ENCODE measurements at regions not wholly inside any gene's neighbourhood (a gene's known extent, or its start where the extent isn't known, plus 50 kb on each side); places are given as distances from the start of the nearest gene placed in this dataset.
"Not testable (repeated sequence)": the region's sequence is repeated elsewhere in the genome, so short reads cannot be mapped to it uniquely, and the experiment has no call there.

GRCh38 chr4:92235731-92236130 lies 68.0 kb upstream of the GRID2 start:
- ATAC-seq, result no peak

GRCh38 chr4:92236877-92237276 lies 66.9 kb upstream of the GRID2 start:
- ATAC-seq, result no peak

- no peak for ATAC-seq
Observed at GRCh38 chr4:92237559-92237958, 66.2 kb upstream of the GRID2 start.

- ATAC-seq, result no peak
Observed at GRCh38 chr4:92241094-92241493, 62.7 kb upstream of the GRID2 start.

GRCh38 chr4:92246384-92246783 lies 57.4 kb upstream of the GRID2 start:
- ATAC-seq, result no peak

DNA sequence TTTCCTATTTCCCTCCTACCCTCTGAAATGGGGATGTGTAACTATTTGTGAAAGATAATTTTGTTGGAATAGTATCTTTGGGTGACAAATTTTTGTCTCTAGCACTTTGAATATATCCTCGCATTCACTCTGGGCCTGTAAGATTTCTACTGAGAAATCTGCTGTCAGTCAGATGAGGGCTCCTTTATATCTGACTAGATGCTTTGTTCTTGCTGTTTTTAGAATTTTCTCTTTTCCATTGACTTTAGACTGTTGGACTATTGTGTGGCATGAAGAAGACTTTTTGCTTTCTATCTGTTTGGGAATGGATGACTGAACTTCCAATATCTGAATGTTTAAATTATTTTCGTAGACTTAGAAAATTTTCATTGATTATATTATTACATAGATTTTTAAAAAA lies 54.2 kb upstream of the GRID2 start:
- no peak for ATAC-seq

- ATAC-seq, result no peak
Observed at GRCh38 chr4:92251711-92252110, 52.1 kb upstream of the GRID2 start.

DNA sequence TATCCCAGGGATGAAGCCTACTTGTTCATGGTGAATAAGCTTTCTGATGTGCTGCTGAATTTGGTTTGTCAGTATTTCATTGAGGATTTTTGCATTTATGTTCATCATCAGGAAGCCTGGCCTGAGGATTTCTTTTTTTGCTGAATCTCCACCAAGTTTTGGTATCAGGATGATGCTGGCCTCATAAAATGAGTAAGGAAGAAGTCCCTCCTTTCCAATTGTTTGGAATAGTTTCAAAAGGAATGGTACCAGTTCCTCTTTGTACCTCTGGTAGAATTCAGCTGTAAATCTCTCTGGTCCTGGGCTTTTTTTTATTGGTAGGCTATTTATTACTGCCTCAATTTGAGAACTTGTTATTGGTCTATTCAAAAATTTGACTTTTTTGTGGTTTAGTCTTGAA lies 51.4 kb upstream of the GRID2 start:
- ATAC-seq, result not testable (repeated sequence)

- ATAC-seq, result no peak
Observed at GRCh38 chr4:92252846-92253245, 50.9 kb upstream of the GRID2 start.

GRCh38 chr4:92253550-92253949 lies 50.2 kb upstream of the GRID2 start:
- no peak for ATAC-seq

All from esophagus mucosa (tissue), 1 donor.